GM12891 (cell line): ENCODE measurements at regions not wholly inside any gene's neighbourhood (a gene's known extent, or its start where the extent isn't known, plus 50 kb on each side); places are given as distances from the start of the nearest gene placed in this dataset.

Experiments
- PAX5 ChIP-seq: IDR thresholded peaks from 2 replicates; pipeline ENCODE4 v1.6.1; 2011; ENCODE audit warnings: low read length, moderate library complexity, mild to moderate bottlenecking; ENCODE audit not compliant: insufficient read depth, severe bottlenecking
- POLR2A ChIP-seq: IDR thresholded peaks from 2 replicates; pipeline ENCODE4 v1.6.1; 2011; ENCODE audit warnings: low read depth, low read length, control low read depth
- POLR2AphosphoS5 ChIP-seq: IDR thresholded peaks from 2 replicates; pipeline ENCODE4 v1.6.1; 2011; ENCODE audit warnings: low read depth, low read length, control low read depth
- TAF1 ChIP-seq: IDR thresholded peaks from 2 replicates; pipeline ENCODE4 v1.6.1; 2011; ENCODE audit warnings: low read depth, low read length, control low read depth

- TF ChIP-seq POLR2A (no peak), POLR2AphosphoS5 (no peak), TAF1 (no peak), PAX5 (no peak)
These were observed 719.0 kb downstream of the RWDD3 start for GRCh38 chr1:95953015-95953414.
